ENCODE measurements at regions not wholly inside any gene's neighbourhood (a gene's known extent, or its start where the extent isn't known, plus 50 kb on each side); places are given as distances from the start of the nearest gene placed in this dataset.
"Not testable (repeated sequence)": the region's sequence is repeated elsewhere in the genome, so short reads cannot be mapped to it uniquely, and the experiment has no call there.

- DNase-seq, result no peak
Measured at GRCh38 chr2:173673640-173674039, 291.5 kb downstream of the SP3 start.

DNA sequence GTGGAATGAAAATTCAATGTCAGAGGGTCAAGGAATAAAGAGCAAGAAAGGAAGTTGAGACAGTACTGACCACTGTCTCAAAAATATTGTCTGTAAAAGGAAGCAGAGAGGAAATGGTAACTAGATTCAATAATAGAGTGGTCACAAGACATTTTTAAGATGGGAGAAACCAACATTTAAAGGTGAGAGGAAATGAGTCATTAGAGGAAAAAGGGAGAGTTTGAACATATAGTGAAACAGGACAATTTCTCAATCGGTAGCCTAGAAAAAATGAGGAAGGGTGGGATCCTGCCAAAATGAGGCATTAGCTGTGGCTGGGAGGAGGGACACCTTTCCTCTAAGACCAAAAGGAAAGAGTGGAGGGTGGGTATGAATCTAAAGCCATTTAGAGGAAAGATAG, 288.5 kb downstream of the SP3 start:
- DNase-seq, result no peak

DNA sequence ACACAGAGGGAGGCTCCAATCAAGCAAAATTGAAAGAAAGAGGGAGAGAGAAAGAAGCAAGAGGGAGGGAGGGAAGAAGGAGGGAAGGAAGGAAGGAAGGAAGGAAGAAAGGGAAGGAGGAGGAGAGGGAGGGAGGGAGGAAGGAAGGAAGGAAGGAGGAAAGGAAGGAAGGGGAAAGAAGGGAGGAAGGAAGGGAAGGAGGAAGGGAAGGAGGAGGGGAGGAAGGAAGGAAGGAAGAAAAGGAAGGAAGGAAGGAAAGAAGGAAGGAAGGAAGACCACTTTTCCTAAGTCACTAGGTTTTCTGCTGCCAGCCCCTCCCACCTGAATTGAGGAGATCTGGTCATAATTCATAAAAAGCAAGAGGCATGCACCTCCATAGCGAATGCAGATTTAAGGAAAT, 287.0 kb downstream of the SP3 start:
- DNase-seq, result no peak

DNA sequence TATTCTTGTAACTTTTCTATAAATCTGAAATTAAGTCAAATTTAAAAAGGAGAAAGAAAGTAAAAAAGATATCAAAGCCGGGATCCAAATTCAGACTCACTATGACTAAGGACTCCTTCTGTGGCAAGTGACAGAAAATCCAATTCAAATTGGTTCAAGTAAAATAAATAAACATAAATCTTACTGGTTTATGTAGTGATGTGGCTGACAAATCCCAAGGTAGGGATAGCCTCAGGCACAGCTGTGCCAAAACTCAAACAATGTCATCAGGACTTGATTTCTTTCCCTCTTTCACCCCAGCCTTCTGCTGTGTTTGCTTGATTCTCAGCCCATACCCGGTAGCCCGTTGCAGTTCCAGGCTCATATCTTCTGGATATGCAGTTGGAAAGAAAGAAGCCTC, 284.6 kb downstream of the SP3 start:
- no peak for DNase-seq

- DNase-seq, result no peak
Measured at GRCh38 chr2:173681881-173682650, 283.1 kb downstream of the SP3 start.

DNA sequence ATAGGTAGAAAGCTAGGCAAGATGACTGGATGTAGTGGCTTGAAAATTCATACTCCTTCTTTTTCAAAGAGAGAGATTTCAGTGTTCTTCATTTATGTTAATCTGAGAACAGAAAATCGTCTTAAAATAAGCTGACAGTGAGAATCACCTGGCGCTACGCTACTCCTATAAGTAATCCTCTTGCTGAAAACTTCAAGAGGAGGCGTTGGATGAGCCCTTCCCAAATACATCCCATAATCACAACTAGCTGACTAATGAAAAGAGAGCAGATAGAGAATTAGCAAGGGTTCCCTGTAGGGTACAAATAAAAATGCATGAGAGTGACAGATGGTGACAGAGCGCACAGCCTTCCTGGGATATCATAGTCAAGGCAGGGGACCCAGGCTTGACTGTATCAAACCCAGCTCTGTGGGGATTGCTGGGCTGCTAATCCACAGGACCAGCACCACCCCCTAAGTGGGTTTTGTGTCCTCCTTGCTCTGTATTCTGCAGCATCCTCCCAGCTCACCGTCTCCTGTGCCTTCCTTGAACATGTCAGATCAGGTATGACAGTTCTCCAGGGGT, 280.2 kb downstream of the SP3 start:
- no peak for DNase-seq

GRCh38 chr2:173690349-173690748, 274.8 kb downstream of the SP3 start:
- no peak for DNase-seq

DNA sequence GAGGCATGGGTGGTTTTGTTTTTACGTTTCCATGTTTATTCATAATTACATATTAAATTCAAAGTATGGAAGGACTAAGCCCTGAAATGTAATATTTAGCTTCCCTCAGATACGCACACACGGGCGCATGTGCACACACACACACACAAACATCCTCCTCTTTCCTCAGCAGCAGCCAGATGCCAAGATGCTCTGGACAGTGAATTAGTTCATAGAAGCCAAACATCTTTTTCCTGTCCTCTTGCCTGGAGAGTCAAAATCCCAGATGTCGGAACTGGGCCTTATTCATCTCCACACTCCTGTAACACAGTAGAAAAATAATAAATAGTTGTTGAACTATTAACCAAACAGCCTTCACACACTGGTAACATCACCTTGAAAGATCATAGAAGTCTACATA, 273.1 kb downstream of the SP3 start:
- DNase-seq, result no peak

DNA sequence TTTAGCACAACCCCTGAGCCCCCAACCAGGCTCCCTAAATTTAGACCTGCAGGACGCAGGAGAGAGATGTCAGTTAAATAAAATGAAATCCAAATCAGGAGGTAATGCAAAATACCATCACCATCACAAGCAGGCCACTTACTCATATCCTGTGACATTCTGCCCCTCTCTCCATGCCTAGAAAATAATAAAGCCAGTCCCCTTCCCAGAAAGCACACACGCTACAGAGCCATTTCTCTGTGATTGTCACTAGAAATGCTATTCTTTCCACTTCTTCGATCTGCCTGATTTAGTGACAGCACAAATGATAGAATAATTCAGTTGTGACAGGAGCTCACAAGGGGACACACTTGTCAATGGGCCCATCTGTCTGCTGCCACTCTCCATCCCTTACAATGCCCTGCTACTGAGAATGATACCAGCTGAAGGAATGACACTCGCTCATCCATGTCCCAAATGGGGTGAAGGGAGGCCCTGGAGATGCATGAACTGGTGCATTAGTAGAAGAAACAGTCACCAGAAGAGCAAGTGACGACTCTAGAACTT, 272.1 kb downstream of the SP3 start:
- no peak for DNase-seq

DNA sequence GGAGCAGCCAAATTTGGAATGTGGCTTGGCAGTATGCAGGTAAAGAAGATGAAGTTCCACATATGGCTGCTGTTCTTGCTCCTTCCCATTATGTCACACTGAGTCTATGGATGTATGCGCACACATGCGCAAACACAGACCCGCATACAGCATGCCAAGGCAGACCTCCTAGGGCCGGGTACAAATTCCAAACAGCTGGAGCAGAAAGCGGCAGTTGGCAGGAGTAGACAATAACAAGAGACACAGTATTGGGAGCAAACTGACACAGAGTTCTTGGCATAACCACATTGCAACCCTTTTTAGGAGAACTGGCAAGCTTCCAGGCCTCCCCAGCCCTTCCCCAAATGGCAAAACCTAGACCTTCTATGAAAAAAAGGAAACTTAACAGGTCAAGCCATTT, 268.9 kb downstream of the SP3 start:
- DNase-seq, result no peak

DNA sequence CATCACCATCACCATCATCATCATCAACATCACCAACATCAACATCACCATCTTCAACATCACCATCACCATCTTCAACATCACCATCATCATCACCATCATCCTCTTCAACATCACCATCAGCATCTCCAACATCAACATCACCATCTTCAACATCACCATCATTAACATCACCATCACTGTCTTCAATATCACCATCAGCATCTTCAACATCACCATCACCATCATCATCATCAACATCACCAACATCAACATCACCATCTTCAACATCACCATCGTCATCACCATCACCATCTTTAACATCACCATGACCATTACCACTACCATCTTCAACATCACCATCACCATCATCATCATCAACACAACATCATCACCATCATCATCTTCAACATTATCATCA, 267.2 kb downstream of the SP3 start:
- DNase-seq, result no peak

DNA sequence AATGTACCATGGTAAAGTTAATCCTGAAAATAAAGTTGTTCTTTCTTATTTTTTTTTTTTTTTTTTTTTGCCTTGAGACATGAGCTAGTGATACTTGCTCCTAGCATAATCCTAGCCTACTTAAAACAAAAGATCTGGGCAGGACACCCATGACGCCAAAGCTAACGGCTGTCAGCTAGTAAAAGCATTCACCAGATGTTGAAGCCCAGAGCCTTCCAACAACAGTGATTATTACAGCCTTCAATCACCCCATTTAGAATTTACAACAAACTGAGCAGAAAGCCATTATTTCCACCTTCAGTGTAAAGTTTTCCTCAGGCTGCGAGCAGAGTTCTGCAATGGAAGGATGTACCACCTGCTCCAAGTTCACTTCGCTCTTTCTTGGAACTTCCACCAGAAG, 259.5 kb downstream of the SP3 start:
- DNase-seq, result no peak

DNA sequence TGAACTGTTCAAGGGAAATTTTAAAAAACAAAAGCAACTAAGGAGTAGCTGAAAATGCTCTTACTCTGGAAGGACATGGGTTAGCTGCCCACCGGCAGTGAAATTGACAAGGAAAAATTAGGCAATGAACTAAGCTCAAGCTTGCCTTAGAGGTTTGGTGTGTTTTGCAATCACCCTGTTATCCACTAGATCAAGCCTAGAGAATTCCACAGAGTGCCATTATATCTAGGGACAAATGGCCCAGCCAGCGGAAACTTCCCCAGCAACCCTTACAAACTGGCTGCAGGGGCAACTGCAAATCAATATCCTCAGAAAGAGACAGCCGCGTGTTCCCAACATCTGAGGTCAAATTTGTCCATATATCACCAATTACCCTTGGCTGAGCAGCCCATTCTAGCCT, 258.2 kb downstream of the SP3 start:
- no peak for DNase-seq

GRCh38 chr2:173708806-173709205, 256.4 kb downstream of the SP3 start:
- no peak for DNase-seq

DNA sequence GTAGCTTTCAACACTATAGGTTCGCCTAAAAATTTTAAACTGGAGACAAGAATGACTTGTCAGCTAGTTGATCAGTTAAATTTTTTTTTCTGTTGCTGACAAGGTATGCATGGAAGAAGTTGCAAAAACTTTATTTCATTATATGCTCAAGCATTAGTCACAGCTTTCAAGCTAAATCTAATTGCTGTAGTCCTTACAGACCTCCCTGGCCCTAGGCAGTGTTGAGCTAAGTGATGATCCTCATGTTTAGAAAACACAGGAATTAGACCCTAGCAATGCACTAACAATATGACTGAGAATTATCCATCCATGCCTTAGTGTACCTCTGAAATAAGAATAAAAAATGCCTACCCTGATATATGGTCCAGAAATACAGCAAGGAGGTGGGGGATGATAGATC, 253.4 kb downstream of the SP3 start:
- no peak for DNase-seq

- no peak for DNase-seq
Measured at GRCh38 chr2:173713904-173714555, 251.1 kb downstream of the SP3 start.

DNA sequence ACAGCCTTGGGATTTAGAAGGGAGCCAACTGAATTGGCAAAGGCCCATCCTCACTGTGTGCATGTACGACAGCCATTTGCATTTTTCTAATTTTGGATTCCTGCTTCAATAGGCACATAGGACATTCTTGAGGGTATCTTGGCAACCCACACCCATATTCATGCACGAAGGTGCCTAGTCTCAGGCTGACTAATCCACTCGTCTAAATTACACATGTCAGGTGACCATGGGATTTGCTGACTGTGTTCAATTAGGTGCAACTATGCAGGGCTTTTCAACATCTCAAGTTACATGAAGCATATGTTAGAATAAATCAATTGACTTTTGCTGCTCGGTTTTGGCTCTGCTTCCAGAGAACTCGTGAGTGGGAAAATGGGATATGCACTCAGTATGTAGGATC, 249.7 kb downstream of the SP3 start:
- DNase-seq, result no peak

GRCh38 chr2:173716458-173717052, 248.6 kb downstream of the SP3 start:
- DNase-seq, result no peak

GRCh38 chr2:173719471-173719870, 245.7 kb downstream of the SP3 start:
- DNase-seq, result no peak

DNA sequence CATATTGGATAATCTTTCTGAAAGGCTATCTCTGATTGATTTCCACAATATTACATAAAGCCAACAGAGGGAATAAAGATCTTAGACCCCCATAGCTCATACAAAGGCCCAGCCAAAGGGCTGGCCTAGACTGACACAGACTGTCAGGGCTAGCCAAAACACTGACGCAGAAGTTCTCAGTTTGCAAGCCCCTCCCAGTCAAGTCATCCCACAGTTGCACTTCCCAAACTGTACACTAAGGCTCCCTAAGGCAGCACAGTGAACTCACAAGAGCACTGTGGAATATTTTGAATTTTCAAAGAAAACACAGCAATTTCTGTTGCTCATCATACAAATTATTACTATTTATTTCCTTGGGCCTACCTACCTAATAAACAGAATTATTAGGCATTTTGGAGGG, 244.9 kb downstream of the SP3 start:
- DNase-seq, result no peak

- DNase-seq, result no peak
Measured at GRCh38 chr2:173734797-173735196, 230.4 kb downstream of the SP3 start.

DNA sequence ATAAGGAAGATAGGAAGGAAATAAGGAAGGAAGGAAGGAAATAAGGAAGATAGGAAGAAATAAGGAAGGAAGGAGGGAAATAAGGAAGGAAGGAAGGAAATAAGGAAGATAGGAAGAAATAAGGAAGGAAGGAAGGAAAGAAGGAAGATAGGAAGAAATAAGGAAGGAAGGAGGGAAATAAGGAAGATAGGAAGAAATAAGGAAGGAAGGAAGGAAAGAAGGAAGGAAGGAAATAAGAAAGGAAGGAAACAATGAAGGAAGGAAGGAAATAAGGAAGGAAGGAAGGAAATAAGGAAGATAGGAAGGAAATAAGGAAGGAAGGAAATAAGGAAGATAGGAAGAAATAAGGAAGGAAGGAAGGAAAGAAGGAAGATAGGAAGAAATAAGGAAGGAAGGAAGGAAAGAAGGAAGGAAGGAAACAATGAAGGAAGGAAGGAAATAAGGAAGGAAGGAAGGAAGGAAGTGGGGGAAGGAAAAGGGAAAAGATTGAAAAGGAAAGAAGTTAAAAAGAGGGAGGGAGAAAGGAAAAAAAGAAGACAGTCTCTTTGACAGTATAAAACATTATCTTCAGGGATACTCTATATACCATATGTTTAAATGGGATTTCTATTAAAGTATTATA, 227.1 kb downstream of the SP3 start:
- DNase-seq, result not testable (repeated sequence)

DNA sequence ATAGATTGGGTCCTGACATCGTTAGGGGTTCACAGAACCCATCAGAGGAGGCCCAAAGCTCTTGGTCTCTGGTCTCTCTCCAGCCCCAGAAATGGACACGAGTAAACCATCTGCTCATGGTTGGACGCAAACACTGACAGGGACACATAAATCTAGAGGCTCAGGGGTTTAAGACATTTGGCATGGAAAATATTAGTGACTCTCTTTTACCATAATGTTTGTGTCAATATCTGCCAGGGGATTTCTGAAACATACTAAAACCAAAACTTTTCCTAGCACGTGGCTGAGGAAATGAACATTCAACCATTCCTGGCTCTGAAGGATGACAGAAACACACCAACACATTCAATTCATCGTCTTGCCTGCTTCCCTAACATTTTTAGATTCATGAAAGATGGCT, 226.2 kb downstream of the SP3 start:
- no peak for DNase-seq

All from midbrain (tissue), 1 donor.